Tibial nerve (tissue), 4 donors: ENCODE measurements at regions not wholly inside any gene's neighbourhood (a gene's known extent, or its start where the extent isn't known, plus 50 kb on each side); places are given as distances from the start of the nearest gene placed in this dataset.

Experiments
- EP300 ChIP-seq, 2 donors: sonication (generic); formaldehyde crosslinking; IDR thresholded peaks; one replicate each; pipeline ENCODE4 v1.6.1; 2017; ENCODE audit warnings: antibody characterized with exemption in 2 of 2, mild to moderate bottlenecking in 1 of 2
- TF ChIP-seq, protein P1 (sequence below), 5 experiments: fragments of 200-600 bp in 3 of 5; fragments of 450-650 bp in 2 of 5; sonication (generic) in 3 of 5; IDR thresholded peaks; one replicate each; pipeline ENCODE4 v1.5.1; 2016 to 2019; ENCODE audit warnings: antibody characterized with exemption in 5 of 5, mild to moderate bottlenecking in 3 of 5, moderate library complexity in 2 of 5

DNA sequence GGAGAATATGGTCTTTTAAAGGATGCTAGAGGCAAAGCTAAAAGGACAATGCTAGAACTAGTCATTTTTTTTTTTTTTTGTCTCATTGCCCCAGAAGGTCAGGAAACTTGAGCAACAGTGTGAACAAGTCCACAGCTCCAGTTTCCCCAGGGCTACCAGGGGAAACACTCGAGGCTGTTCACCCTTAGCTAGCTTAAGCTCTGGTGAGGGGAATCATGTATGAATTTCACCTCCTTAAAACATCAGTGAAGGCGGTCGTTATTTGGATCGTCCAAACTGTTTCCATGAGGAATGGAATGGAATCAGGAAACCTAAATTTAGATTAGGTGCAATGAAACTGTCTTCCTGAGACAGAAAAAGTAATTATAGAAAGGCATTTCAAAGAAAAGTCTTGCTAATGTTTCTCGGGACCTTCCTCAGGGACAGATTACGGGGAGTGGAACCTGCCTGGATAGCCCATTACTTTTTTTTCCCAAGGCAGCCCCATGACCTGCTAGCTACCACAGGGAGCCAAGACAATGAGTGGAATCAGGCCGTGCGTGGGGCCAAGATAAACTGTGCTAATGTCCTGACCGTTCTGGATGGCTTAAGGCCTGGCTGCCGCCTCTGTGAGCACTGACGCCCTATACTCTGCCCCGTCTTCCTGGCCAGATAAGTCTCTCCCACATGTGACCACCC lies 164.8 kb upstream of the SGK1 start:
- TF ChIP-seq EP300 (IDR thresholded peaks at IDR 0.05): peak in 1 of 2 donors; percentile 28
- TF ChIP-seq, protein P1, sequence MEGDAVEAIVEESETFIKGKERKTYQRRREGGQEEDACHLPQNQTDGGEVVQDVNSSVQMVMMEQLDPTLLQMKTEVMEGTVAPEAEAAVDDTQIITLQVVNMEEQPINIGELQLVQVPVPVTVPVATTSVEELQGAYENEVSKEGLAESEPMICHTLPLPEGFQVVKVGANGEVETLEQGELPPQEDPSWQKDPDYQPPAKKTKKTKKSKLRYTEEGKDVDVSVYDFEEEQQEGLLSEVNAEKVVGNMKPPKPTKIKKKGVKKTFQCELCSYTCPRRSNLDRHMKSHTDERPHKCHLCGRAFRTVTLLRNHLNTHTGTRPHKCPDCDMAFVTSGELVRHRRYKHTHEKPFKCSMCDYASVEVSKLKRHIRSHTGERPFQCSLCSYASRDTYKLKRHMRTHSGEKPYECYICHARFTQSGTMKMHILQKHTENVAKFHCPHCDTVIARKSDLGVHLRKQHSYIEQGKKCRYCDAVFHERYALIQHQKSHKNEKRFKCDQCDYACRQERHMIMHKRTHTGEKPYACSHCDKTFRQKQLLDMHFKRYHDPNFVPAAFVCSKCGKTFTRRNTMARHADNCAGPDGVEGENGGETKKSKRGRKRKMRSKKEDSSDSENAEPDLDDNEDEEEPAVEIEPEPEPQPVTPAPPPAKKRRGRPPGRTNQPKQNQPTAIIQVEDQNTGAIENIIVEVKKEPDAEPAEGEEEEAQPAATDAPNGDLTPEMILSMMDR (IDR thresholded peaks at IDR 0.05): no peak
